ENCODE measurements at regions not wholly inside any gene's neighbourhood (a gene's known extent, or its start where the extent isn't known, plus 50 kb on each side); places are given as distances from the start of the nearest gene placed in this dataset.
A peak's percentile ranks its signal among the peaks of the same experiment; 100 is the strongest.

GRCh38 chr21:20258542-20258941 is 739.7 kb upstream of the NCAM2 start (continued):
- no peak for TF ChIP-seq CREB3L1 (IDR thresholded peaks at IDR 0.05; ENCODE audit: borderline replicate concordance, low read depth)
- TF ChIP-seq BCLAF1 (IDR thresholded peaks at IDR 0.05; ENCODE audit: borderline replicate concordance in 1 of 2, control insufficient read depth in 1 of 2, low read depth in 2 of 2, low read length in 1 of 2) = no peak
- TF ChIP-seq SAFB2 (IDR thresholded peaks at IDR 0.05; ENCODE audit: borderline replicate concordance, low read depth, low read length, severe bottlenecking) = no peak
- TF ChIP-seq HCFC1 (IDR thresholded peaks at IDR 0.05; ENCODE audit: low read depth, low read length) = no peak
- peak; percentile 87 for TF ChIP-seq LEF1 (IDR thresholded peaks at IDR 0.05)
- TF ChIP-seq HMGN3 (IDR thresholded peaks at IDR 0.05; ENCODE audit: borderline replicate concordance, extremely low read depth, insufficient read length, low read depth, low read length) = no peak
- TF ChIP-seq HDGF (IDR thresholded peaks at IDR 0.05) = 0 out of 2 replicates have a peak, but pooled peaks have one; percentile 17
- no peak for TF ChIP-seq ZNF695 (CRISPR knock-in tag; IDR thresholded peaks at IDR 0.05)
- no peak for TF ChIP-seq DACH1 (IDR thresholded peaks at IDR 0.05; ENCODE audit: partially characterized antibody)
- no peak for TF ChIP-seq BRF2 (IDR thresholded peaks at IDR 0.05; ENCODE audit: borderline replicate concordance, insufficient read depth, insufficient read length)
- no peak for TF ChIP-seq HDAC6 (IDR thresholded peaks at IDR 0.05; ENCODE audit: low read depth, low read length)

Data from K562 (cell line).